A549 (cell line): ENCODE measurements at regions not wholly inside any gene's neighbourhood (a gene's known extent, or its start where the extent isn't known, plus 50 kb on each side); places are given as distances from the start of the nearest gene placed in this dataset.
A peak's percentile ranks its signal among the peaks of the same experiment; 100 is the strongest.

ENCODE experiments used
- ATAC-seq, 2 experiments: fragments of 200-7000 bp in 1 of 2; fragments of >200 bp in 1 of 2; cut with Nextera tagmentation in 1 of 2; cut with Tn5 transposase in 1 of 2; 3 replicates each; pipeline versions ENCODE4 v1.8.0 to v1.9.1; 2018 to 2020; ENCODE audit warnings: mild to moderate bottlenecking in 1 of 2, moderate library complexity in 1 of 2
- CTCF ChIA-PET: fragments of 300-600 bp; sonication (Branson Sonifier 250); formaldehyde crosslinking; extraction: SDS; loops from one replicate; lab custom pipeline; 2021; ENCODE audit warnings: antibody characterized with exemption, inconsistent platforms; lab: Yijun Ruan, JAX
- POLR2A ChIA-PET: fragments of 350-600 bp; formaldehyde crosslinking; extraction: SDS; loops from one replicate; lab custom pipeline; 2021; ENCODE audit warnings: antibody characterized with exemption, inconsistent platforms; lab: Yijun Ruan, JAX
- DNase-seq, 2 experiments: peaks; one replicate each; pipeline versions ENCODE4 v3.0.0 to v3.0.0-alpha.2; 2011 to 2016; ENCODE audit warnings: low read depth in 1 of 2, low spot score in 1 of 2
- FAIRE-seq: peaks from 2 replicates; lab custom pipeline; 2011; peaks lifted over from hg19 to GRCh38; lab: Jason Lieb, UNC
- H3K27ac ChIP-seq, 2 experiments: fragments of >200 bp; sonication (Bioruptor Twin); formaldehyde crosslinking; 3 replicates each; pipeline ENCODE4 v1.5.1; 2016 to 2017
- H3K4me1 ChIP-seq: fragments of >200 bp; sonication (Bioruptor Twin); formaldehyde crosslinking; 3 replicates; pipeline ENCODE4 v1.6.1; 2016
- H3K4me2 ChIP-seq: fragments of >200 bp; sonication (Bioruptor Twin); formaldehyde crosslinking; 3 replicates; pipeline ENCODE4 v1.6.1; 2016
- H3K4me3 ChIP-seq: fragments of >200 bp; sonication (Bioruptor Twin); formaldehyde crosslinking; 3 replicates; pipeline ENCODE4 v1.5.1; 2016
- H3K9me3 ChIP-seq: fragments of >200 bp; sonication (Bioruptor Twin); formaldehyde crosslinking; 3 replicates; pipeline ENCODE4 v1.6.1; 2016
- BCL3 ChIP-seq: fragments of >200 bp; sonication (Bioruptor Twin); formaldehyde crosslinking; IDR thresholded peaks from 3 replicates; pipeline ENCODE4 v1.6.1; 2016
- CBX8 ChIP-seq: fragments of 200-600 bp; sonication (generic); IDR thresholded peaks from 2 replicates; pipeline ENCODE4 v1.6.1; 2016
- CEBPB ChIP-seq, 2 experiments: fragments of >200 bp in 1 of 2; sonication (Bioruptor Twin) in 1 of 2; formaldehyde crosslinking in 1 of 2; IDR thresholded peaks; 2 replicates each; pipeline ENCODE4 v1.6.1; 2012 to 2016
- CTCF ChIP-seq: fragments of >200 bp; sonication (Bioruptor Twin); formaldehyde crosslinking; IDR thresholded peaks from 3 replicates; pipeline ENCODE4 v1.5.1; 2016
- EHMT2 ChIP-seq: fragments of 200-600 bp; sonication (generic); IDR thresholded peaks from 2 replicates; pipeline ENCODE4 v1.6.1; 2016; ENCODE audit warnings: antibody characterized with exemption, low read depth, mild to moderate bottlenecking, moderate library complexity
- EP300 ChIP-seq, 2 experiments: fragments of >200 bp; sonication (Bioruptor Twin); formaldehyde crosslinking; IDR thresholded peaks; 2 replicates in 1 of 2; 3 replicates in 1 of 2; pipeline ENCODE4 v1.6.1; 2016 to 2017
- ESRRA ChIP-seq: fragments of 150-350 bp; IDR thresholded peaks from 2 replicates; pipeline ENCODE4 v1.6.1; 2014; ENCODE audit warnings: mild to moderate bottlenecking, low read length, borderline replicate concordance
- FOSB ChIP-seq: fragments of 250-450 bp; sonication (Bioruptor Pico); IDR thresholded peaks from 2 replicates; pipeline ENCODE4 v1.5.0; 2020; ENCODE audit warnings: mild to moderate bottlenecking, moderate library complexity
- FOXS1 ChIP-seq: fragments of 250-450 bp; sonication (Bioruptor Pico); IDR thresholded peaks from 2 replicates; pipeline ENCODE4 v1.5.0; 2020; ENCODE audit warnings: mild to moderate bottlenecking, moderate library complexity
- GATA3 ChIP-seq: IDR thresholded peaks from 2 replicates; pipeline ENCODE4 v1.6.1; 2012; ENCODE audit warnings: borderline replicate concordance
- HES2 ChIP-seq: fragments of >200 bp; sonication (Bioruptor Twin); formaldehyde crosslinking; IDR thresholded peaks from 2 replicates; pipeline ENCODE4 v1.6.1; 2016
- HOXB5 ChIP-seq: fragments of 250-450 bp; sonication (Bioruptor Pico); IDR thresholded peaks from 2 replicates; pipeline ENCODE4 v1.5.0; 2020; ENCODE audit warnings: mild to moderate bottlenecking, moderate library complexity
- KDM5A ChIP-seq: fragments of 200-600 bp; sonication (generic); IDR thresholded peaks from 2 replicates; pipeline ENCODE4 v1.6.1; 2016; ENCODE audit warnings: antibody characterized with exemption, mild to moderate bottlenecking
- MYC ChIP-seq: IDR thresholded peaks from 2 replicates; pipeline ENCODE4 v1.6.1; 2012; ENCODE audit warnings: mild to moderate bottlenecking, inconsistent platforms, low read length, improper control_type of control experiment, borderline replicate concordance
- NFE2L2 ChIP-seq: fragments of 150-350 bp; conservative IDR thresholded peaks from 2 replicates; pipeline ENCODE4 v1.6.1; 2014; ENCODE audit warnings: low read length
- NR3C1 ChIP-seq: fragments of >200 bp; sonication (Bioruptor Twin); formaldehyde crosslinking; IDR thresholded peaks from 3 replicates; pipeline ENCODE4 v1.6.1; 2017
- PHF8 ChIP-seq: fragments of 200-600 bp; sonication (generic); IDR thresholded peaks from 2 replicates; pipeline ENCODE4 v1.6.1; 2016; ENCODE audit warnings: low read depth, mild to moderate bottlenecking, antibody characterized with exemption, moderate library complexity, borderline replicate concordance
- POLR2A ChIP-seq: IDR thresholded peaks from 2 replicates; pipeline ENCODE4 v1.6.1; 2012; ENCODE audit warnings: mild to moderate bottlenecking, low read length
- RAD21 ChIP-seq, 2 experiments: fragments of >200 bp in 1 of 2; sonication (Bioruptor Twin) in 1 of 2; formaldehyde crosslinking in 1 of 2; IDR thresholded peaks in 1 of 2; conservative IDR thresholded peaks in 1 of 2; 2 replicates in 1 of 2; 3 replicates in 1 of 2; pipeline ENCODE4 v1.6.1; 2012 to 2018; ENCODE audit warnings: inconsistent platforms in 1 of 2
- RARB ChIP-seq: fragments of 250-450 bp; sonication (Bioruptor Pico); IDR thresholded peaks from 2 replicates; pipeline ENCODE4 v1.8.0; 2021; ENCODE audit warnings: mild to moderate bottlenecking, moderate library complexity
- REST ChIP-seq: fragments of 200-600 bp; sonication (generic); IDR thresholded peaks from 2 replicates; pipeline ENCODE4 v1.6.1; 2016; ENCODE audit warnings: antibody characterized with exemption, mild to moderate bottlenecking, moderate library complexity
- RNF2 ChIP-seq: fragments of 200-600 bp; sonication (generic); IDR thresholded peaks from 2 replicates; pipeline ENCODE4 v1.6.1; 2016; ENCODE audit warnings: low read depth, mild to moderate bottlenecking, antibody characterized with exemption, moderate library complexity, borderline replicate concordance
- TP53 ChIP-seq: fragments of 250-450 bp; sonication (Bioruptor Pico); IDR thresholded peaks from 2 replicates; pipeline ENCODE4 v1.5.0; 2021; ENCODE audit warnings: mild to moderate bottlenecking, moderate library complexity
- ZFP36 ChIP-seq: fragments of 450-650 bp; IDR thresholded peaks from 2 replicates; pipeline ENCODE4 v1.6.1; 2014; ENCODE audit warnings: borderline replicate concordance; ENCODE audit not compliant: partially characterized antibody
- ZNF302 ChIP-seq: fragments of 250-450 bp; sonication (Bioruptor Pico); IDR thresholded peaks from 2 replicates; pipeline ENCODE4 v1.9.0; 2021; ENCODE audit warnings: inconsistent platforms, mild to moderate bottlenecking, moderate library complexity
- WGBS: methylation state at CpG from one replicate; pipeline ENCODE4 v1.1.6; 2017; ENCODE audit errors: missing lambda C conversion rate; 5-methylcytosine and 5-hydroxymethylcytosine counted together

GRCh38 chr3:110588906-110589305 lies 482.7 kb upstream of the NECTIN3 start:
- no peak for ATAC-seq

GRCh38 chr3:110589341-110589740 lies 482.3 kb upstream of the NECTIN3 start:
- TF ChIP-seq BCL3 (no peak), MYC (no peak), HES2 (no peak), RARB (CRISPR knock-in tag) (no peak), ZNF302 (CRISPR knock-in tag) (no peak), EP300 (IDR thresholded peaks at IDR 0.05) (no peak)
- Histone ChIP-seq H3K4me1 (peaks cover 5% of the 10 kb centered on the region; the same call in 2 of the 3 replicates), H3K4me3 (no peak overlapping the region), H3K27ac (peak overlapping the region in 1 of 2 experiments; percentile 60; a peak in 4 of 6 replicates), H3K4me2 (no peak overlapping the region), H3K9me3 (peaks cover 8% of the 10 kb centered on the region; the same call in 2 of the 3 replicates)
- ChIA-PET POLR2A (no interaction called here), CTCF (no interaction called here)
- ATAC-seq = no peak
- DNase-seq = no peak
- no peak for FAIRE-seq

More at GRCh38 chr3:110588906-110589305, 482.7 kb upstream of the NECTIN3 start:
- CTCF ChIA-PET = no interaction called here
- Histone ChIP-seq H3K4me1 (peaks cover 9% of the 10 kb centered on the region), H3K27ac (peak overlapping the region in 1 of 2 experiments; percentile 60; a peak in 2 of 6 replicates), H3K4me2 (no peak overlapping the region)
- no peak for FAIRE-seq
- TF ChIP-seq NFE2L2 (no peak), CBX8 (no peak), ZFP36 (no peak), MYC (no peak), POLR2A (no peak), EHMT2 (no peak), ESRRA (no peak), CTCF (no peak), TP53 (CRISPR knock-in tag) (no peak), REST (no peak), NR3C1 (no peak)
- TF ChIP-seq, all 56 proteins: peak for 0
- no peak overlapping the region for H3K4me3 ChIP-seq
- DNase-seq = no peak
- peaks cover 8% of the 10 kb centered on the region; the same call in 2 of the 3 replicates for H3K9me3 ChIP-seq
- POLR2A ChIA-PET = no interaction called here
- 73% methylated on average over 3 of the region's 3 CpGs for WGBS

- ATAC-seq = no peak
- Histone ChIP-seq H3K27ac (no peak overlapping the region), H3K9me3 (peaks cover 11% of the 10 kb centered on the region; the same call in 2 of the 3 replicates), H3K4me1 (0 out of 3 replicates have a peak, but pooled peaks cover 3% of the 10 kb centered on the region), H3K4me2 (no peak overlapping the region), H3K4me3 (no peak overlapping the region)
- no peak for DNase-seq
- no peak for FAIRE-seq
- ChIA-PET POLR2A (no interaction called here), CTCF (no interaction called here)
- TF ChIP-seq HOXB5 (CRISPR knock-in tag) (no peak), HES2 (no peak), RAD21 (conservative IDR thresholded peaks at IDR 0.05 in 1 of 2, IDR thresholded peaks at IDR 0.05 in 1 of 2) (no peak), CTCF (no peak), EP300 (IDR thresholded peaks at IDR 0.05) (no peak), FOXS1 (no peak), CEBPB (IDR thresholded peaks at IDR 0.05) (no peak), PHF8 (no peak), FOSB (CRISPR knock-in tag) (no peak), NR3C1 (no peak), CBX8 (no peak), RNF2 (no peak), GATA3 (no peak), KDM5A (no peak)
These were observed 477.9 kb upstream of the NECTIN3 start for GRCh38 chr3:110593749-110594148.
